Upper lobe of right lung (tissue), 1 donor: ENCODE measurements at regions not wholly inside any gene's neighbourhood (a gene's known extent, or its start where the extent isn't known, plus 50 kb on each side); places are given as distances from the start of the nearest gene placed in this dataset.
"Not testable (repeated sequence)": the region's sequence is repeated elsewhere in the genome, so short reads cannot be mapped to it uniquely, and the experiment has no call there.

Source experiments
- ATAC-seq: fragments of 200-7000 bp; cut with Tn5 transposase; one replicate; pipeline ENCODE4 v1.9.1; 2020; ENCODE audit warnings: mild to moderate bottlenecking, moderate library complexity
- DNase-seq: peaks from one replicate; pipeline ENCODE4 v3.0.0-alpha.2; 2020
- H3K27ac ChIP-seq: fragments of 200-600 bp; one replicate; pipeline ENCODE4 v1.8.0; 2022
- H3K27me3 ChIP-seq: fragments of 200-600 bp; one replicate; pipeline ENCODE4 v1.8.0; 2022; ENCODE audit warnings: mild to moderate bottlenecking
- H3K36me3 ChIP-seq: fragments of 200-600 bp; one replicate; pipeline ENCODE4 v1.8.0; 2022
- H3K4me1 ChIP-seq: fragments of 200-600 bp; one replicate; pipeline ENCODE4 v1.8.0; 2022
- H3K4me3 ChIP-seq: fragments of 200-600 bp; one replicate; pipeline ENCODE4 v1.8.0; 2022; ENCODE audit warnings: mild to moderate bottlenecking
- H3K9me3 ChIP-seq: fragments of 200-600 bp; one replicate; pipeline ENCODE4 v1.8.0; 2022
- intact Hi-C: fragments of 100-400 bp; cut with DNase I; formaldehyde crosslinking; loops from one replicate; pipeline ENCODE4 v1.11.0; 2022
- TF ChIP-seq, protein P1 (sequence below): fragments of 200-600 bp; IDR thresholded peaks from one replicate; pipeline ENCODE4 v1.8.0; 2022; ENCODE audit warnings: antibody characterized with exemption
- donor health status: DM: no; HTN: yes; CAD: no; lungs with severe emphysema.

GRCh38 chr12:28746734-28747325 lies 402.2 kb upstream of the FAR2 start:
- intact Hi-C loops, result no loop called here
- ATAC-seq, result no peak
- no peak for DNase-seq

DNA sequence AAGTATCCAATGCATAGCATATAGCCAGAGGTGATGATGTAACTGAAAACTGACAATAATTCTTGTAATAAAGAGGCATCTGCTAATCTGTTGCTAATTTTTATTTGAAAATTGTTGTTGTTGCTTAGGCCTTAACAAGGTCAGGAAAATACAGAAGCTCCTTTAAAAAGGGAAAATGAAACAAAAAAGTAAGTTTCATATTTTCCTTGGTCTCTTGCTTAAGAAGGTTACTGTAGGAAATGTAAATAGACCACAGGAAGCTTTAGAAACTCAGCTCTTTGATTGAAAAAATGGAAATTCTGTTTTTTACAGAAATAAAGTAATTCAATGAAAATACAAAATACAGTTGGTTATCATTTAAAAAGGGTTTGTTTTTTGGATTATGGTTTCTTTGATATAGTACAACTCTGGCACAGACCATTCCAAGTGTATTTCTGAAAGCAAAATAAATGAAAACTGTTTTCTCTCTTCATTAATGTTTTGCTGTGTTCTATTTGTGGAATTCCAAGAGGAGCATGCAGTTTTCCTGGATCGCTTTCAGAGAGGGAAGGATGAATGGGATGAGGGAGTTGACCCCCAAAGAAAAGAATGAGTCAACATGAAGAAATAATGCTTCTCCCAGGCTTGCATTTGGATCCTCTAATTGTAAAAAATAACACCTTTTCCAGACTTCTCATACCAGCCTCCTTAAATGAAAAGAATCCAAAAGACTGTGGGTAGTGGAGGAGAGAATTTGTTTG lies 398.0 kb upstream of the FAR2 start:
- DNase-seq (no peak), ATAC-seq (no peak)
- Histone ChIP-seq H3K4me1 (no peaks in the 10 kb centered on the region), H3K27ac (no peak overlapping the region), H3K4me3 (no peak overlapping the region), H3K9me3 (no peaks in the 10 kb centered on the region), H3K27me3 (no peaks in the 10 kb centered on the region), H3K36me3 (no peaks in the 10 kb centered on the region)
- intact Hi-C loops, result no loop called here
- TF ChIP-seq, protein P1, sequence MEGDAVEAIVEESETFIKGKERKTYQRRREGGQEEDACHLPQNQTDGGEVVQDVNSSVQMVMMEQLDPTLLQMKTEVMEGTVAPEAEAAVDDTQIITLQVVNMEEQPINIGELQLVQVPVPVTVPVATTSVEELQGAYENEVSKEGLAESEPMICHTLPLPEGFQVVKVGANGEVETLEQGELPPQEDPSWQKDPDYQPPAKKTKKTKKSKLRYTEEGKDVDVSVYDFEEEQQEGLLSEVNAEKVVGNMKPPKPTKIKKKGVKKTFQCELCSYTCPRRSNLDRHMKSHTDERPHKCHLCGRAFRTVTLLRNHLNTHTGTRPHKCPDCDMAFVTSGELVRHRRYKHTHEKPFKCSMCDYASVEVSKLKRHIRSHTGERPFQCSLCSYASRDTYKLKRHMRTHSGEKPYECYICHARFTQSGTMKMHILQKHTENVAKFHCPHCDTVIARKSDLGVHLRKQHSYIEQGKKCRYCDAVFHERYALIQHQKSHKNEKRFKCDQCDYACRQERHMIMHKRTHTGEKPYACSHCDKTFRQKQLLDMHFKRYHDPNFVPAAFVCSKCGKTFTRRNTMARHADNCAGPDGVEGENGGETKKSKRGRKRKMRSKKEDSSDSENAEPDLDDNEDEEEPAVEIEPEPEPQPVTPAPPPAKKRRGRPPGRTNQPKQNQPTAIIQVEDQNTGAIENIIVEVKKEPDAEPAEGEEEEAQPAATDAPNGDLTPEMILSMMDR, result no peak

More at GRCh38 chr12:28746734-28747325, 402.2 kb upstream of the FAR2 start:
- Histone ChIP-seq H3K9me3 (no peaks in the 10 kb centered on the region), H3K4me1 (no peaks in the 10 kb centered on the region), H3K36me3 (no peaks in the 10 kb centered on the region), H3K27me3 (no peaks in the 10 kb centered on the region), H3K27ac (no peak overlapping the region), H3K4me3 (no peak overlapping the region)
- TF ChIP-seq, protein P1, result no peak

DNA sequence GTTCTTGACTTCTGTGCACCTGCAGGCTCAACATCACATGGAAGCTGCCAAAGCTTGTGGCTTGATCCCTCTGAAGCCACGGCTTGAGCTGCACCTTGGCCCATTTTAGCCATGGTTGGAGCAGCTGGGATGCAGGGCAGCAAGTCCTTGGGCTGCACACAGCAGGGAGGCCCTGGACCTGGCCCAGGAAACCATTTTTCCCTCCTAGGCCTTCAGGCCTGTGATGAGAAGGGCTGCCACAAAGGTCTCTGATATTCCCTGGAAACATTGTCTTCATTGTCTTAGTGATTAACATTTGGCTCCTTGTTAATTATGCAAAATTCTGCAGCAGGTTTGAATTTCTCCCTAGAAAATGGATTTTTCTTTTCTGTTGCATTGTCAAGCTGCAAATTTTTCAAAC lies 394.1 kb upstream of the FAR2 start:
- Histone ChIP-seq H3K9me3 (no peaks in the 10 kb centered on the region), H3K4me1 (no peaks in the 10 kb centered on the region), H3K36me3 (no peaks in the 10 kb centered on the region), H3K27ac (no peak overlapping the region), H3K27me3 (no peaks in the 10 kb centered on the region), H3K4me3 (no peak overlapping the region)
- TF ChIP-seq, protein P1, result no peak
- intact Hi-C loops, result no loop called here
- DNase-seq, result no peak
- ATAC-seq, result no peak

- no peaks in the 10 kb centered on the region for H3K27me3 ChIP-seq
- ATAC-seq, result no peak
- TF ChIP-seq, protein P1, result no peak
- intact Hi-C loops, result no loop called here
- H3K27ac ChIP-seq, result no peak overlapping the region
- DNase-seq, result no peak
- no peak overlapping the region for H3K4me3 ChIP-seq
- H3K4me1 ChIP-seq, result no peaks in the 10 kb centered on the region
- H3K36me3 ChIP-seq, result no peaks in the 10 kb centered on the region
- H3K9me3 ChIP-seq, result no peaks in the 10 kb centered on the region
These were observed 389.7 kb upstream of the FAR2 start for GRCh38 chr12:28759333-28759732.

DNA sequence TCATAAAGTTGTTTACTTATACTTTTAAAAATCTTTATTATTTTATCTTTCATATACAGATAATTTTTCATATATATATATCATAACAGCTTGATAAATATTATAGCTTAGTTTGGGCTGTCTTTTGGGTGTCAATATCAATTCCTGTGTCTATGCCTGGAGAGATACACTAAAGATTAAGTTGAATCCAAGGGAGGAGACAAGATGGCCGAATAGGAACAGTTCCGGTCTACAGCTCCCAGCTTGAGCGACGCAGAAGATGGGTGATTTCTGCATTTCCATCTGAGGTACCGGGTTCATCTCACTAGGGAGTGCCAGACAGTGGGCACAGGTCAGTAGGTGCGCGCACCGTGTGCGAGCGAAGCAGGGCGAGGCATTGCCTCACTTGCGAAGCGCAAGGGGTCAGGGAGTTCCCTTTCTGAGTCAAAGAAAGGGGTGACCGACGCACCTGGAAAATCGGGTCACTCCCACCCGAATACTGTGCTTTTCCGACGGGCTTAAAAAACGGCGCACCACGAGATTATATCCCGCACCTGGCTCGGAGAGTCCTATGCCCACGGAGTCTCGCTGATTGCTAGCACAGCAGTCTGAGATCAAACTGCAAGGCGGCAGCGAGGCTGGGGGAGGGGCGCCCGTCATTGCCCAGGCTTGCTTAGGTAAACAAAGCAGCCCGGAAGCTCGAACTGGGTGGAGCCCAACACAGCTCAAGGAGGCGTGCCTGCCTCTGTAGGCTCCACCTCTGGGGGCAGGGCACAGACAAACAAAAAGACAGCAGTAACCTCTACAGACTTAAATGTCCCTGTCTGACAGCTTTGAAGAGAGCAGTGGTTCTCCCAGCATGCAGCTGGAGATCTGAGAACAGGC lies 388.8 kb upstream of the FAR2 start:
- H3K9me3 ChIP-seq, H3K27ac ChIP-seq, H3K36me3 ChIP-seq, ATAC-seq, DNase-seq, intact Hi-C loops, H3K4me3 ChIP-seq, H3K27me3 ChIP-seq, H3K4me1 ChIP-seq: not testable (repeated sequence)

- DNase-seq, result not testable (repeated sequence)
These were observed 387.2 kb upstream of the FAR2 start for GRCh38 chr12:28761897-28762296.

More at GRCh38 chr12:28761897-28762296, 387.2 kb upstream of the FAR2 start:
- H3K27me3 ChIP-seq, intact Hi-C loops, H3K36me3 ChIP-seq, H3K4me3 ChIP-seq, H3K4me1 ChIP-seq, H3K9me3 ChIP-seq, ATAC-seq, H3K27ac ChIP-seq: not testable (repeated sequence)
